Liver (tissue), 3 donors: ENCODE measurements at regions not wholly inside any gene's neighbourhood (a gene's known extent, or its start where the extent isn't known, plus 50 kb on each side); places are given as distances from the start of the nearest gene placed in this dataset.

Source experiments
- ATF3 ChIP-seq: IDR thresholded peaks from 2 replicates; pipeline ENCODE4 v1.6.1; 2016; ENCODE audit warnings: antibody characterized with exemption
- CTCF ChIP-seq: fragments of 150-350 bp; IDR thresholded peaks from 2 replicates; pipeline ENCODE4 v1.5.1; 2017; ENCODE audit warnings: improper control_type of control experiment, low read depth, low read length; ENCODE audit not compliant: missing input control
- GABPA ChIP-seq, 2 donors: IDR thresholded peaks in 1 of 2; conservative IDR thresholded peaks in 1 of 2; 2 replicates each; pipeline ENCODE4 v1.6.1; 2016; ENCODE audit warnings: antibody characterized with exemption in 2 of 2, mild to moderate bottlenecking in 1 of 2, moderate library complexity in 1 of 2
- JUND ChIP-seq, 2 donors: IDR thresholded peaks; 2 replicates each; pipeline ENCODE4 v1.6.1; 2016; ENCODE audit warnings: antibody characterized with exemption in 2 of 2
- RAD21 ChIP-seq, 2 donors: IDR thresholded peaks; 2 replicates each; pipeline ENCODE4 v1.6.1; 2016; ENCODE audit warnings: antibody characterized with exemption in 2 of 2, mild to moderate bottlenecking in 2 of 2
- REST ChIP-seq: IDR thresholded peaks from 2 replicates; pipeline ENCODE4 v1.6.1; 2016; ENCODE audit warnings: antibody characterized with exemption, mild to moderate bottlenecking
- RXRA ChIP-seq, 2 donors: IDR thresholded peaks; 2 replicates each; pipeline ENCODE4 v1.6.1; 2017 to 2018; ENCODE audit warnings: antibody characterized with exemption in 2 of 2, mild to moderate bottlenecking in 1 of 2
- SP1 ChIP-seq: IDR thresholded peaks from 2 replicates; pipeline ENCODE4 v1.6.1; 2018; ENCODE audit warnings: antibody characterized with exemption, mild to moderate bottlenecking
- TAF1 ChIP-seq: conservative IDR thresholded peaks from 2 replicates; pipeline ENCODE4 v1.6.1; 2016; ENCODE audit warnings: antibody characterized with exemption, mild to moderate bottlenecking
- YY1 ChIP-seq: IDR thresholded peaks from 2 replicates; pipeline ENCODE4 v1.6.1; 2016; ENCODE audit warnings: antibody characterized with exemption, mild to moderate bottlenecking
- donor health status: healthy.
- donor health status: healthy.

- TF ChIP-seq ATF3 (no peak), REST (no peak), CTCF (no peak), SP1 (no peak), TAF1 (no peak), RXRA (IDR thresholded peaks at IDR 0.05) (no peak), GABPA (IDR thresholded peaks at IDR 0.05 in 1 of 2, conservative IDR thresholded peaks at IDR 0.05 in 1 of 2) (no peak), YY1 (no peak), JUND (IDR thresholded peaks at IDR 0.05) (no peak), RAD21 (IDR thresholded peaks at IDR 0.05) (no peak)
These were observed 51.2 kb upstream of the GPR31 start for GRCh38 chr6:167208819-167209576.
